NCI-H748 treated with DMSO at 0.1 percent for 48 hours (cell line): ENCODE measurements at regions not wholly inside any gene's neighbourhood (a gene's known extent, or its start where the extent isn't known, plus 50 kb on each side); places are given as distances from the start of the nearest gene placed in this dataset.

Experiments
- DNase-seq: peaks from one replicate; lab custom pipeline; 2025; lab: John Stamatoyannopoulos, UW

DNA sequence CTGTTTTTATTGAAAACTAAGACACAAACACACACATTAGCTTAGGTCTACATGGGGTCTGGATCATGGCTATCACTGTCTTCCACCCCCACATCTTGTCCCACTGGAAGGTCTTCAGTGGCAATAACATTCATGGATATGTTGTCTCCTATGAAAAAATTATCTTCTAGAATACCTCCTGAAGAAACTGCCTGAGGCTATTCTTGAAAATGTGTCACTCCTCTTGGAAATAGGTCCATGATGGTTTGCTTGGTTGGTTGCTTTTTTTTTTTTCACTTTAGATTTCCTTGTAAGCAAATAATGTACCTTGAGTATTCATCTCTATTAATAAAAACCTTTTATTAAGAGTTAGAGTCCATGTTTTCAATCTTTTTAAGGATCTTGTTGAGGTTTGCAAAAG, 195.3 kb upstream of the PDE5A start:
- no peak for DNase-seq

DNA sequence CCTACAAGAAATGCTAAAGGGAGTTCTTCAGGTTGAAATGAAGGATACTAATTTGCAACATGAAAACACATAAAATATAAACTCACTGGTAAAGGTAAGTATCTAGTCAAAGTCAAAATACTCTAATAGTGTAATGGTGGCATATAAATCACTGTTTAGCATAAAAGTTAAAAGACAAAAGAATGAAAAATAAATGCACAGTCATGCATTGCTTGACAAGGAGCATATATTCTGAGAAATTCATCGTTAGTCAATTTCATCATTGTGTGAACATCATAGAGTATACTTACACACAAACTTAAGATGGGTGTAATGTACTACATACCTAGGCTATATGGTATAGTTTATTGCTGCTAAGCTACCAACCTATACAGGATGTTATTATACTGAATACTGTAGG, 194.4 kb upstream of the PDE5A start:
- DNase-seq, result no peak

DNA sequence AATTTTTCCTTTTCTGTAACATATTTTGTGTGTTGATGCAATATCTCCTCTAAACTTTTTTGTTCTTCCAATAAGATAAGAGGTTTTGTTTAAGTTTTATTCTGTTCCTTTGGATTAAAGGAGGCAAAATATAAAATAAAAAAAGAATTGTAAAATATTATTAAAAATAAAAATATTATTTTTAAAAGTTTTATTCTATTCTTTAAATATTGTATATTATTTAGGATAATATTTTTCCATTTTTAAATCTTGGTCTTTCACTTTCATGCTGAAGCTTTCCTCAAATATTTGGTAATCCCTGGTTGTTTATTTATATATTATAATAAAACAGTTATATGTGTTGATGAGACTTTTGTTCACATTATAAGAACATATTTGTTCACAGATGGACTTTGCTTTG, 187.9 kb upstream of the PDE5A start:
- DNase-seq, result no peak

DNA sequence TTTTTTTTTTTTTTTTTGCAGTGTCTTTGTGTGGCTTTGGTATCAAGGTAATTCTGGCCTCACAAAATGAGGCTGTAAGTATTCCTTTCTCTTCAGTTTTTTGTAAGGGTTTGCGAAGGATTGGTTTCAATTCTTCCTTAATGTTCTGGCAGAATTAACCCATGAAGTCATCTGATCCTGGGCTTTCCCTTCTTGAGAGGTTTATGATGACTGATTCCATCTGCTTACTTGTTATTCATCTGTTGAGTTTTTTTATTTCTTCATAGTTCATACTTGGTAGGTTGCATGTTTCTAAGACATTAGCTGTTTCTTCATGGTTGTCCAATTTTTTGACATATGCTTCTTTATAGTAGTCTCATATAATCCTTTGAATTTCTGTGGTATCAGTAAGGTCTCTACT, 181.4 kb upstream of the PDE5A start:
- DNase-seq, result no peak

DNA sequence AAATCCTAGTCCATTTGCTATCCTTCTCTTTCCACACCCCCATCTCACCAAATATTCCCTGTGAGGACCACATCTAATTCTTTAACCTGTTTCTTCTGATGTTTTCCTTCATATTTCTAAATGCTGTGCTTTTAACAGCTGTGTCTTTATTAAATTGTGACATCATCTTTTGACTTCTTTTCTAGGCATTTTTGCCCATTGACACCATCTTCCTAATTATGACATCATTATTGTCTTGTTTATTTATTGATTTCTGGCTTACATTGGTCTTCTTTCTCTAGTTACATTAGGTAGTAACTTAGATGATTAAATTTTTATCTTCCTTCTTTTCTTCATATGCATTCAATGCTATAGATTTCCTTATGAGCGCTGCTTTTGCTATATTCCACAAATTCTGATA, 175.8 kb upstream of the PDE5A start:
- no peak for DNase-seq

DNA sequence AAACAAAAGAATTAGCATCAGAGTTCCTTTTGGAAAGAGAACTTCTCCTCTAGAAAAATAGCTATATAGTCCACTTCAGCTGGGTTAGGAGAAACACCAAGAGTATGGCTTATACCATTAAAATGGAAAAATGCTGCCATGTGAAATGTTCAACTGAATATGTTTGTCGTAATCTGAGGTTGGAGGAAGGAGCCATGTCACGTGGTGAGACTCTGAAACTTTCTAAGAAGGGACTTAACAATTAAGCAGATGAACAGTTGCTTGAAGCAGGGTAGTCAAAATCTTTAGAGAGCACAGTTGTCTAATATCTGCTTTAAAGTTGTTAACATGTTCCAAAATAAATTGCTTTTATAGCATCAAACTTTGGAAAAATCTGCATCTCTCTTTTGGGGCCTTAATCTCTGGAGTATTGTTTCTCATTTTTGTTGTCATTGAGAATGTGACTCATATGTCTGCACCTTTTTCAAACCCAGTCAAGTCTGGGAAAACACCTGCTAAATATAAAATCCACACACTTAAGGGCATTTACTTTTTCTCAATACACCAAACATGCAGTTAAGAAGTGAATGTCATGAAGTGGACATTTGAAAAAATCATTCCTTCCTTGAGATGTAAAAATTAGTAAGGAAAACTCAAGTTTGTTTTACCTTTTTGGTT, 168.8 kb upstream of the PDE5A start:
- DNase-seq, result no peak

DNA sequence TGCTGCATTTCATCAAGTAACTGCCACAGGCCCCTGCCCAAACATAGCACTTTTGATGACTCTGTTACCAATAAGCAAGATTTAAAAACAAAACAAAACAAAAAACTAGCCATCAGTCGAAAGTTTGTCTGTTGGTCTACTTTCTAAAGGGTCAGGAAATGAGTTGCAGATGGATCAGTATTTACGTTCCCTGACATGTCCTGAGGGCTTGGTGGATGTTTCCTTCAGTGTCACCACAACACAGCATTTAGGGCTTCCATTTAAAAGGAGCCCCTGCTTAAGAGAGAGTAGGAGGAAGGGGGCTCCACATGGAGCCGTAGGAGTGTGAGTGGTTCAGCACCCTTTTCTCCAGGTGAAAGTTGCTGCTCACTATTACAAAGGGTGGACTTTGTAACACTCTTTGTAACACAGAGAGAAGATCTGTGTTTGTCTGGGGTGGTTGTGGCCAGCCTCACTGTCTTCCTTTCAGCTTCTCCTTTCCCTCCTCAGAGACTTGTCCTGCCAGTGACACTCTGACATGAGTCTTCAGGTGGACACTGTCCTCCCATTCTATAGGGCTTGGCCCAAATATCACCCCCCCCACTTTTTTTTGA, 167.5 kb upstream of the PDE5A start:
- no peak for DNase-seq

DNA sequence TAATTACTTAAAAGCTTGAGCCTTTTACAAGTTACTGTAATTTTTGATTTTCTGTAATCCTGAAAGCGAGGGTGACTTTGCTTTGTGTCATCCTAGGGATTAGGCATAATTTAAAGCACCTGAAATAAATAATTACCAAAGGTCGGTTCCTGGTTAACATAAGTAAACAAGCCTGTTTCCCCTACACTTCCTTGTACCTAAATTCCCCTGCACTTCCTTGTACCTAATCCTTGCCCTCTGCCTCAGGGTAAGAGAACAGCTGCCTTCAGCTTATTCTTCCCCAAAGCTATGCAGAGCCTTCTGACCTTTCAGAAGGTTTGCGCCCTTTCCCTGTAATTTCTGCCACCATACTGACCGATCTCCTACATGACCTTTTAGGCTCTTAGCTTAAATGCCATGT, 166.1 kb upstream of the PDE5A start:
- no peak for DNase-seq

DNA sequence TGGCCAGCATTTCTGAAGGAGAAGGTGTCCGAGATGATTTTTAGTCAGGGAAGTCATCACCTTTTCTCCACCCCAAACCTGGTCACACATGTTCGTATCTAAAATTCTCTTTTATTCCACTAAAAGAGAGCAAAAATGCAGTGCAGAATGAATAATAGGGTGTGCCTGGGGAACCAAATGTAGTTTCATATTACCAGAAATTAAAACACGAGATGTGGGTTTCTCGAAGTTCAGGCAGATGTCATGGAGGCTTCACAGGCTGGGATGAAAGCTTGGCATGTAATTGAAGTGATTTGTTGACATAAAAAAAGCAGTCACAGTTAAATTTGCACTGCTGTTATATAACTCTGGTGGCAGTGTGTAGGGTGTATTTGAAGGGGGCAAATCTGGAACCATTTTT, 165.5 kb upstream of the PDE5A start:
- no peak for DNase-seq

DNA sequence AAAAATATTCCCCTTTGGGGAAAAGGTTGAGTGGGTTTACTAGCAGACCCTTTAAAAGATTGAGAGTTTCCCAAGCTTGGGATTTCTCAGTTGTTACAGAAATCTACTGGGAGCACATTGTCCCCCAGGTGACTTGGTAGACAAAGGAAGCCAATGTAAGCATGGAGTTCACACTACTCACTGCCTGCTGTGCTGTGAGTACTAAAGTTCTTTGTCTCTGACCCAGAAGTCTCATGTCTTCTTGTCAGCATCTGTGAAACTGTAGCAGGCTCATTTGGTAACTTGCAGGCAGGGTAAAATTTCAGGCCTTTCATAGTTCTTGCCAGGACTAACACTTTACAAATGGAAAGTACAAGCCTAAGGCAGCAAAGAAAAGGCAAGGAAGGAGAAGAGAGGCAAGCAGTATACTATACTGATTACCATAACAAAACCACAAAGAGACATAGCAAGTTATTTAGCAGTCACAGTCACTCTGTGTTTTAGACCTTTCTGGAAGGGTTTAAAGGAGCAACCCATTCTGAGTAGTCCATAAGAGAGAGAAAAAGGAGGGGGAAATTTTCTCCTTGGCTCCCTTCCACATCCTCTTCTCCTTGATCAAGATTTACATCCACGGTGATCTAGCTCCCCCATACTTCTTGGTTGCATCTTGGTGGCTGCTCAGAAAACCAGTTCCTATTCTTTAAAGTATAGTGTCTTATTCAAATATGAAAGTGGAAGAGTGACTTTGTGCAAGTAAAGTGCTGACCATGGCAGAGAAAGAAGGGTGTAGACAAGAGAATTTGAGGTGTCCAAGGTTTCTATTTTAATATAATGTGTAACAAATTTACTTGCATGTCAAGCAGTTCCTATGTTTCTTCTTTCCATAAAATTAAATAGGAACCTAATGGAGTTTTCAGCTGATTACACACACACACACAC, 160.0 kb upstream of the PDE5A start:
- no peak for DNase-seq

DNA sequence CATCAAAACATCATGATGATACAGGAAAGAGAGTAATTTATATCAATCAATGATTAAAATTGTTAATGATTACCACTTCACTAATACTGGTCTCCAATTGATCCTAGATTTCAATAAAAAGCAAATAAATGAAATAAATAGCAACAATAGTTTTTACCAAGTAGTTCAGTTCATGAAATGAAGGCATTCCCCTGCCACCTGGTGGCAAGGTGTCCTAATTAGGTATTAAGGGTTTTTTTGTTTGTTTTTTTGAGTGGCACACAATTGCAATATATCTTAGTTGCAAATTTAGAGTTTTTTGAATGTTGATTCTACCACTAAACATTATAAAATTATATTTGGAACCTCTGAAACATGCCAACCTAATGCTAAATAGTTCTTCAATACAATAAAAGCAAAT, 157.4 kb upstream of the PDE5A start:
- no peak for DNase-seq

DNA sequence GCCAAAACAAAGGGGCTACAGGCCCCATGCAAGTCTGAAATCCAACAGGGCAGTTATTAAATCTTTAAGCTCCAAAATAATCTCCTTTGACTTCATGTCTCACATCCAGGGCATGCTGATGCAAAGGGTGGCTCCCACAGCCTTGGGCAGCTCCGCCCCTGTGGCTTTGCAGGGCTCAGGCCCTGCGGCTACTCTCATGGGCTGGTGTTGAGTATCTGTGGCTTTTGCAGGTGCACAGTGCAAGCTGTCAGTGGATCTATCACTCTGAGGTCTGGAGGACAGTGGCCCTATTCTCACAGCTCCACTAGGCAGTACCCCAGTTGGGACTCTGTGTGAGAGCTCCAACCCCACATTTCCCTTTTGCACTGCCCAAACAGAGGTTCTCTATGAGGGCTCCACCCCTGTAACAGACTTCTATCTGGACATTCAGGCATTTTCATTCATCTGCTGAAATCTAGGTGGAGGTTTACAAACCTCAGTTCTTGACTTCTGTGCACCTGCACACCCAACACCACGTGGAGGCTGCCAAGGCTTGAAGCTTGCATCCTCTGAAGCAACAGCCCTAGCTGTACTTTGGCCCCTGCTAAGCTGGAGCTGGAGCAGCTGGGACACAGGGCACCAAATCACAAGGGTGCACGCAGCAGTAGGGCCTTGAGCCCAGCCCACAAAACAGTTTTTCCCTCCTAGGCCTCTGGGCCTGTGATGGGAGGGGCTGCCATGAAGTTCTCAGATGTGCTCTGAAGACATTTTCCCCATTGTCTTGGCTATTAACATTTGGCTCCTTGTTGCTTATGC, 154.8 kb upstream of the PDE5A start:
- DNase-seq, result no peak

DNA sequence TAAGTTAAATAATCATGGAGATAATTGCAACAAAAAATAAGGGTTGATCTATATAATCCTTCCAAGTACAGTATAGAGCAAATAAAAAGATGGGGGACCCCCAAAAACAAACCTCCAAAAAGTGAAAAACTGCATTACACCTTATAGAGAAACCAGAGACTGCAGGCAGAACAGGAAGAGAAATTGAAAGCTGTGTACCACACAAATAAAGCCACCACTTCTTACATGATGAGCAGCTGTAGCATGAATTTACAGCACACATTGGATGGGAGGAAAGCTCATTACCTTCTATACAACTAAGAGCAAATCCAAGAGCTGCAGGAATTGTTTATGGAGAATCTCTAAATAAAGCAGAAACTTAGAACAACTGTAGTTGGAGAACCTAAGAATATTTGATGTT, 152.4 kb upstream of the PDE5A start:
- no peak for DNase-seq

DNA sequence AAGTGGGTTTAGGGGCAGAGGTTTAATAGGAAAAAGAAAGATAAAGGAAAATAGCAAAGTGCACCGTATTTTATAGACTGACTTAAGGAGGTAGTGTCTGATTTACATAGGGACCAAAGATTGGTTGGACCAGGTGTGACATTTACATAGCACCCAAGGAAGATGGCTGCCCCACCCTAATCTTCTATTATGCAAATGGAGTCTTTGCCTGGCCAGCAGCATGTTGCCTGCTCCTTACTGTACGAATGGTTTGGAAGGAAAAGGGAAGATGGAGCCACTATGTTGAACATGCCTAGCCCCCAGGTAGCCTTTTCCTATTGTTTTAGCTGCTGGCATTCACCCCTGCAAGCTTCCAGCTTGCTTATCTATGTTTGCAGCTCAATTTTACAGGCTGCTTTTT, 146.2 kb upstream of the PDE5A start:
- DNase-seq, result no peak

DNA sequence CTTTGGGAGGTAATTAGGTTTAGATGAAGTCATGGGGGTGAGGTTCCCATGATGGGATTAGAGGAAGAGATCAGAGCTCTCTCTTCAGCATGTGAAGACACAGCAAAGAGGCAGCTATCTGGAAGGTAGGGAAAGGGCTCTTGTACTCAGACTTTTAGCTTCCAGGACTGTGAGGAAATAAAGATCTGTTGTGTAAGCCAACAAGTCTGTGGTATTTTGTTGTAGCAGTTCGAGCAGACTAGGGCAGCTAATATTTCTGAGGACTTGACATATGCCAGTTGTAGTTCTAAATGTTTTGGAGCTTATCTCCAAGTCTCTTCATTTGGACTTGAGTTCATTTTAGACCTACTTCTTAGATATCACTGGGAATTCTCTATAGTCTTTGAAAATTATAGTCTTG, 137.3 kb upstream of the PDE5A start:
- DNase-seq, result no peak

DNA sequence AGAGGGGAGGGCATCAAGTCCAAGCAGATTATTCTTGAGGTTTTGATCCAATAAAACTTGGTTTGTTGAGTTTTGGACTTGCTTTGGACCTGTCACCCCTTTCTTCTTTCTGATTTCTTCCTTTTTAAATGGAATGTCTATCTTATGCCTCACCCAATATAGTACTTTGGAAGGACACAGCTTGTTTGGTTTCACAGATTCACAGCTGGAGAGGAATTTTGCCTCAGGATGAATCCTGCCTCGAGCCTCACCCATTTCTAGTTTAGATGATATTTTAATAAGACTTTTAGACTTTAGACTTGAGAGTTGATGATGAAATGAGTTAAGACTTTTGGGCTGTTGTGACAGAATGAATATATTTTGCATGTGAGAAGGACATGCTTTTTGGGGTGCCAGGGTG, 136.9 kb upstream of the PDE5A start:
- DNase-seq, result no peak

DNA sequence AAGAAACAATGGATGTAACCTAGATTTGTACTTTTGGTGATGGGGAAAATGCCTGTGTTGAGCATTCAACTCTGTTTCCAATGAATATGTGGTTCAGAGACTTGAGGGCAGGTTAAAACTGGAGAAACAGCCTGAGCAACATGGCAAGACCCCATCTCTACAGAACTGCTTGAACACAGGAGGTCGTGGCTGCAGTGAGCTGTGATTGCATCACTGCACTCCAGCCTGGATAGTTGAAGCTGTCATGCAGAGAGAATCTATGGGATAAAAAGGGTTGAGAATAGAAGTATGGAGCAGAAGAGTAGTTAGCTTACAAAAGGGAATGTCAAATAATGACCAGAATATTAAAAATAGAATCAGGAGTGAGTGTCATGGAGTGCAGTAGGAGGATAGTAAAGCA, 134.8 kb upstream of the PDE5A start:
- no peak for DNase-seq

DNA sequence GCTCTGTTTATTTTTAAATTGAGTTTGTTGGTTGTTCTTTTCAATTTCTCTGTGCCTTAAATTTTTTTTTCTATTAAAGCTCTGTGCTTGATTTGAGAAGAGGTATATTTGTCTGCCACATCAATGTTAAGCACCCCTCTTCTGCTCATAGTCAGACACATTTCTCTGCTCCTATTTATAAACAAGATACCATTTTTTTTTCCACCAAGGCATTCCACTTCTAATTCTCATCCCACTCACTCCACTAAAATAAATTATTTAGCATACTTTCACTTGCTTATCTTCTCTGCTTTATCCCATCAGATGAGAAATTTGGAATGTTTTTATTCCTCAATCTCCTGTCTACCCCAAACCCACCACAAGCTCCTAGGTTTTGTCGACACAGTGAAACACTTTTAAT, 127.0 kb upstream of the PDE5A start:
- no peak for DNase-seq

DNA sequence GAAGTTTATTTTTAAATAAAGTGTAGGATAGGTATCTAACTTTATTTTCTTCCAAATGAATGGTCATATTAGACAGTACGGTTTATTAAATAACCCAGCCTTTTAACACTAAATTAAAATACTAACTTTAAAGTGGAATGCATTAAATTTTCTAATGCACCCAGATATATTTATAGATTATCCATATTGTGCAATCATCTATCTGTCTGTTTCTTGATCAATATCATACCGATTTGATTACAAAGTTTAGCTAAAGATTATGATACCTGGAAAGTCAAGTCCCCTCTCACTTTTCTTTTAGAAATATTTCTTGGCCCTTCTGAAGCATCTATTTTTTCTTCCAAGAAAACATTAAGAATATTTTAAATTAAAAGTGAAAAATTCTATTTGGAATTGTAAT, 124.3 kb upstream of the PDE5A start:
- DNase-seq, result no peak

DNA sequence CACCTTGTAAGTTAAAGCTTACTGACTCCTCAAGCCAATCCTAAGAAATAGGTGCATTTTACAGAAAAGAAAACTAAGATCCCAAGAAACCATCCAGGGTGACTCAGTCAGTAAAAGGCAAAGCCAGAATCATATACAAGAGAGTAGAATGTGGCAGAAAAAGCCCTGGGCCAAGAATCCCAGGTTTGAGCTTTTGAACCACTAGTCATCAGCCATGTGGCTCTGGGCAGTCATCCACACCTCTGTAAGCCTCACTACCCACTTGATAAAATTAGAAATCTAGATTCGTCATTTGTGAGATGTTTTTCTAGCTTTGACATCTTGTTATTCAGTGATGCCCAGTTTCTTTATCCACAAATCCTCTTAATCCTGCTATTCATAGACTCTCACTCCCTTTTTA, 122.2 kb upstream of the PDE5A start:
- no peak for DNase-seq

DNA sequence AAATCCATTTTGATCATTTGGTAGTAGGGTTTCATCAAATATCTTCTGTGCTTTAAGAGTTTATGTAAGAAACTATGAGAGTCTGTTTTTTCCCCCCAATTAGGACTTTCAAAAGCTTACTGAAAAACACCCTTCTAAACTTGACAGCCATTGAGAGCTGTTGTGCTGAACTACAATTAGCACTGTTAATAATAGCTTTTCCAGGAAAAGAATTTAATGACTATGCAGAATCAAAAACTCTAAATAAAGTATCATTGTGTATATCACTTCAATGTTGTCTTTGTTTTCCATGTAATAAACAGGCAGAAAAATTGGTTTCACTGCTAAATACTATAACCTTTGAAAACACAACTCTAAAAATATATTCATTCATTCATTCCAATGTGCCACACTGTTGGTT, 121.4 kb upstream of the PDE5A start:
- DNase-seq, result no peak

DNA sequence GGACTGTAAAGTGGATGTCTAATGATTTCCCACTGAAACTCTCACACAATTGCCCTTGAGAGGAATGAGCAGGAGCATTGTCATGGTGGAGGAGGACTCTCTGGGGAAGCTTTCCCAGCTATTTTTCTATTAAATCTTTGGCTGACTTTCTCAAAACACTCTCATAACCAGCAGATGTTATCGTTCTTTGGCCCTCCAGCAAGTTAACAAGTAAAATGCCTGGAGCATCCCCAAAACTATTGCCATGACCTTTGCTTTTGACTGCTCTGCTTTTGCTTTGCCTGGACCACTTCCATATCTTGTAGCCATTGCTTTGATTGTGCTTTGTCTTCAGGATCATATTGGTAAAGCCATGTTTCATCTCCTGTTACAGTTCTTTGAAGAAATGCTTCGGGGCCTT, 120.2 kb upstream of the PDE5A start:
- DNase-seq, result no peak

DNA sequence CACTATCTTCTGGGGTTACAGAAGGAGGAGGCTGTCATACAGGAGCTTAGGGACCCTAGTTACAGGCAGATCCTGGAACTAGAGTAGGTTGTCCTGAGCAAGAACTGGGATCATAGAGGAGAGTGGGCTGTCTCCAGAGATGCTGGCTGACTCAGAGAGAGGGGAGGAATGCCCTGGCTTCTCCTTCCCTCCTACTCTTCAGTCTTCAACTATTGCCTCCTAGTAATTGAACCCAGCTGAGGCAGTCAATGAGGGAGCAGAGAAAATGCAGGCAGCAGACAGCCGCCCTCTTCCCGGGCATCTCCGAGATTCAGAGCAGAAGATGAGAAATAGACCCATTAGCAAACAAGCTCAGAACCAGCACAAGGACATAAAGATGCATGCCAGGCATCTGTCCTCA, 118.3 kb upstream of the PDE5A start:
- no peak for DNase-seq
